ENCODE measurements at regions not wholly inside any gene's neighbourhood (a gene's known extent, or its start where the extent isn't known, plus 50 kb on each side); places are given as distances from the start of the nearest gene placed in this dataset.

DNA sequence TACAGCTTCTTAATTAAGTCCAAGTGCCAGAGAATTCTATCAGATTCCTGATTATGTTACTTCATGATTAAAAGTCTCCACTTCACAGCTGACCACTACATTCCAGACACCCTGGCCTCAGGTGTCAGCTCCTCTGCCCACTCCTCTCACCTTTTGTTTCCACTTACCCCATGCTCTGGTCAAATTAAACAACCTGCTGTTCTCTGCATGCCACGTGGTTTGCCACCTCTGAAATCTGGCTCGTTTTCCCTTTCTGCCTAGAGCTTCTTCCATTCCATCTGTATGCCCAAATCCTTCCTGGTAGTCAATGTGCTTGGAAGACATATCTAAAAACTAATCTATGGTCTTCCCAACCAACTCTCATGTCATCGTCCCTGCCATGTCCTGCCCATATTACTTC is 158.6 kb downstream of the ICE1 start:
- Mint-ChIP-seq H3K27ac (no peak overlapping the region), H3K4me3 (no peak overlapping the region), H3K9me3 (no peaks in the 10 kb centered on the region), H3K27me3 (ENCODE audit: low read depth) (no peaks in the 10 kb centered on the region), H3K4me1 (ENCODE audit: low read depth) (no peaks in the 10 kb centered on the region), H3K36me3 (ENCODE audit: insufficient read depth in 2 of 2) (no peaks in the 10 kb centered on the region)
- ATAC-seq (replicated peaks in 1 of 2) (no peak), DNase-seq (no peak)

DNA sequence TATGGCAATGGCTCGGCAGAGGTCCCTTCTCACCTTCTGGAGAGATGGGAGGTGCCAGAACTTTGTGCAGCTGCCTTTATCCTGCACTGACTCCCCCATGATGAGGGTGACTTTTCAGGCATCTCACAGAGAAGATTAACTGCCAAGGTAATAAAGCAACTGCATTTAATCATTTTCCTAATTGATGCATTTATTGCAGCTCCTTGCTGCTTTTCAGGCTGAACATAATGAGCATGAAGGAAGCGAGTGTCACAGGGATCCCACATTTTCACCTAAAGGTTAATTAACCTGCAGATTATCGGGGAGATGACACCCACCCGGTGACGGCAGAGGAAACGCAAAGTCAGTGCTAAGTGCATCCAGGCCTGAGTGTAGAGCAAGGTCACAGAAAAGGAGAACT is 154.3 kb downstream of the ICE1 start:
- Mint-ChIP-seq H3K27me3 (ENCODE audit: low read depth) (peaks cover 11% of the 10 kb centered on the region), H3K9me3 (peaks cover 0 to 2% of the 10 kb centered on the region in 2 donors), H3K36me3 (ENCODE audit: insufficient read depth in 2 of 2) (no peaks in the 10 kb centered on the region), H3K27ac (no peak overlapping the region), H3K4me1 (ENCODE audit: low read depth) (peaks cover 4% of the 10 kb centered on the region), H3K4me3 (no peak overlapping the region)
- ATAC-seq (replicated peaks in 1 of 2), result no peak
- no peak for DNase-seq

DNA sequence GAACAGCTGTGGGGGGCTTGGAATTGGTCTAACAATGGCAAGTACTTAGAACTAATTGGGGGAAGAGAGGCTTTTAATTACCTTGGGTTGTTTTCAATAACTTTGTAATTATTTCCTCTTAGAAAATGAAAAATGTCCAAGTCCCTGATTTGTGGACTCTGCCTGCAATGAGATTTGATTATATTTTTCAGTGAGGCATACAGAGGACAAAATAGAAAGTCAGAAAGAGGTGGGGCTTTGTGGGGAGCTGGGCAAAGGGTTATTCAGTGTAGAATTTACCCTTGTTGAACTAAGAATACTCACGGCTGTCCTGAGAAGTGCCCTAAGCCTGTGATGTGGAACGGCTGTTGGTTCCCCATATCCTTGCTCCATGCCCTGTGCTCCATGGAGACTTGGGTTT is 153.0 kb downstream of the ICE1 start:
- Mint-ChIP-seq H3K27ac (no peak overlapping the region), H3K27me3 (ENCODE audit: low read depth) (peaks cover 11% of the 10 kb centered on the region), H3K9me3 (peaks cover 0 to 2% of the 10 kb centered on the region in 2 donors)

DNA sequence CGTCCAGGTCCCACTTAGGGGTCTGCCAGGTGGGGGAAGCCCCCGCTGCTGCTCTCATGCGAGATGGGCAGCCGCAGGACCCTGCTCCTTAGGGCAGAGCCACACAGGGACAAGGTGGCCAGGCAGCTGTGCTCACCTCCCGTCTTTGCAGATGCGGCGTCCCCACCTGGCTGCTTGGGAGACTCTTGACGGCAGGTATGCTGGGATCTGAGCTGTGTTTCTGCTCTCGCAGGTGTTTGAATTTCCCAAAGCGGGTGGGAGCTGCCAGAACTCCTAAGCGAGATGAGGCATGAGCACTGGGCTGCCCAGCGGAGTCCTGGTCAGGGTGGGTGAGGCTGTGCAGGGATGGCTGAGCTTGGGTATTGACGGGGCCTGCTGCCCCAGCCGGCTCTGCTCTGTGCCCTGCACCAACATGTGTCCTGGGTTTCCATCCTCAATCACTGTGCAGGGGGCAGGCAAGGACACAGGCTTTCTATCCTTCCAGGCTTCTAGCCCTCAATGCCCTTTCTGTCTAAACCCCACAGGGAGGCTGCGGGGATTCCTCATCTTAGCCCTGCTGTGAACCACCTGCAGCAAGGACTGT is 151.4 kb downstream of the ICE1 start:
- Mint-ChIP-seq H3K27me3 (ENCODE audit: low read depth) (peaks cover 11% of the 10 kb centered on the region), H3K36me3 (ENCODE audit: insufficient read depth in 2 of 2) (no peaks in the 10 kb centered on the region), H3K4me3 (no peak overlapping the region), H3K27ac (no peak overlapping the region), H3K9me3 (peaks cover 0 to 2% of the 10 kb centered on the region in 2 donors), H3K4me1 (ENCODE audit: low read depth) (peaks cover 4% of the 10 kb centered on the region)
- ATAC-seq (replicated peaks in 1 of 2), result no peak
- DNase-seq, result no peak

More for the DNA sequence above, 153.0 kb downstream of the ICE1 start:
- H3K4me3 Mint-ChIP-seq, result no peak overlapping the region
- DNase-seq (no peak), ATAC-seq (replicated peaks in 1 of 2) (no peak)
- no peaks in the 10 kb centered on the region for H3K36me3 Mint-ChIP-seq (ENCODE audit: insufficient read depth in 2 of 2)
- H3K4me1 Mint-ChIP-seq (ENCODE audit: low read depth), result peaks cover 4% of the 10 kb centered on the region

DNA sequence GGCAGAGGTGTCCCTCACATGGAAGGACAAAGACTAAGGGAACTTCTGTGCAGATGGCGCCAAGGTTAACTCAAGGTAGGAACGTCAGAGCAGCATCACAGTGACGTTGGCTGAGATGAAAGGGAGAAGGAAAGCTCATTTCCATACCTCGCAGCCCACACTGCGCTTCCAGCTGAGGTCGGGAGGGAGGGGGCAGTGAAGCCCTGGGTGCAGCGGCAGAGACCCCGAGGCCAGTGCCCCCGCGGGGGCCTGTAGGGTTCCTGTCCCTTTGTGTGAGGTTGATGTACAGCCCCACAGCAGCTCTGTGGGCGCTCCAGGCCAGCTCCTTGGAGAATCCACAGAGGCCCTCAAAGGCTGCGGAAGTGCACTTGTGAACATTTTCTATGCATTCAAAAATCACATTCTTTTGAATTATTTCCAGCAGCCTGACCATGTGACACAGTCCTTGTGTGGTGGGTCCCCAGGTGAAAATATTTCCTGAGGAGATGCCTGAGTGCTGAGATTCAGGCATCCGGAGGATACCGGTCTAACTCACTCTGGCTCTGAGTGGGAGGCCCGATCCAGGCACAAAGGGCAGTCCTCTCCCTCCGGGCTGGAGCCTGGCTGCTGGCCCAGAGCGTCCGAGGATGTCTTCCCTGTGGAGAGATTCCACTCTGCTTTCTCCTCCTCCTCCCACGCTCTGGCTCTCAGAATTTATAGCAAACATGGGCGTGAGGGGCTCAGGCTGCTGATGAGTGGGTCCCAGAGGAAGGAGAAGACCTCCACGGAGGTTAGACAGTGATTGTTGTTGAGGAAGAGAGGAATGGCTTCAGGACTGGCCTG is 150.7 kb downstream of the ICE1 start:
- H3K4me3 Mint-ChIP-seq, result no peak overlapping the region
- peaks cover 11% of the 10 kb centered on the region for H3K27me3 Mint-ChIP-seq (ENCODE audit: low read depth)
- H3K36me3 Mint-ChIP-seq (ENCODE audit: insufficient read depth in 2 of 2), result no peaks in the 10 kb centered on the region
- DNase-seq (no peak), ATAC-seq (replicated peaks in 1 of 2) (no peak)
- peaks cover 4% of the 10 kb centered on the region for H3K4me1 Mint-ChIP-seq (ENCODE audit: low read depth)
- H3K9me3 Mint-ChIP-seq, result peaks cover 0 to 2% of the 10 kb centered on the region in 2 donors
- H3K27ac Mint-ChIP-seq, result no peak overlapping the region

DNA sequence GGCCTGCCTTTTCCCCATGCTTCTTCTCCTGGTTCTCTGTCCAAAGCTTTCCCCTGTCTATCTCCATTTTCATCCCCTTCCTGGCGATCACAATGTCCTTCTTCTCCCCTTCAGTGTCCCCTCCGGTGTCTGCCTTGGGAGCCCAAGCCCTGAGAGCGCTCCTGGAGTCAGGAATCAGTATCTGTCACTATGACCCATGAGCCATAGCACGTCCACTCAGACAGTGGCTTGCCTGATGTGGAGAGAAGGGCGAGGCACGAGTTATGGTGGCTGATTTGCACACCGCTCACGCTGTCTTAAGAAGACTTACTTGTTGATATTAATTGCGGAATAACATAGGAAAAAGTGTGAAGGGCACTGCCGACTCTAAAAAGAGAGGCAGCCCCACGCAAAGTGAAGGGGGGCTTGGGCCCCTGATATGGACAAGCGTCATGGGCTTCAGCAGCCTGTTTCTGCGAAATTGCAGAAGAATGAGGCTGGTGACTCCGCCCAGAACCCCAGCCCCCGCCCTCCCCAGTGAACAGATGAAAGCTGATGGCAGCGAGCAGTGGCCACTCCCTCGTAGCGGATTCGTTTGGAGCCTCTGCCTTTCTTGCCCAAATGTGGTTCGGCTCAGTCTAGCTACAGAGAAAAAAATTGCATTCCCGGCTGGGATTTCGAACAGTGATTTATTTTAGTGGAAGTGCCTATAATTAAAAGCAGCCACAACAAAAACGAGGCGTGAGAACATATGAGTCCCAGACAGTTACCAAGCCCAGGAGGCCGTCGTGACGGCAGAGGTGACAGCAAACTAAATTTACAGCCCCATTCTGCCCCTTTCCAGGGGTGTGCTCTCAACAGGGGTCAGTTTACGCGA is 149.8 kb downstream of the ICE1 start:
- Mint-ChIP-seq H3K27ac (no peak overlapping the region), H3K27me3 (ENCODE audit: low read depth) (peaks cover 11% of the 10 kb centered on the region), H3K9me3 (peaks cover 0 to 2% of the 10 kb centered on the region in 2 donors), H3K4me3 (no peak overlapping the region), H3K4me1 (ENCODE audit: low read depth) (peaks cover 4% of the 10 kb centered on the region), H3K36me3 (ENCODE audit: insufficient read depth in 2 of 2) (no peaks in the 10 kb centered on the region)
- DNase-seq, result no peak
- no peak for ATAC-seq (replicated peaks in 1 of 2)

DNA sequence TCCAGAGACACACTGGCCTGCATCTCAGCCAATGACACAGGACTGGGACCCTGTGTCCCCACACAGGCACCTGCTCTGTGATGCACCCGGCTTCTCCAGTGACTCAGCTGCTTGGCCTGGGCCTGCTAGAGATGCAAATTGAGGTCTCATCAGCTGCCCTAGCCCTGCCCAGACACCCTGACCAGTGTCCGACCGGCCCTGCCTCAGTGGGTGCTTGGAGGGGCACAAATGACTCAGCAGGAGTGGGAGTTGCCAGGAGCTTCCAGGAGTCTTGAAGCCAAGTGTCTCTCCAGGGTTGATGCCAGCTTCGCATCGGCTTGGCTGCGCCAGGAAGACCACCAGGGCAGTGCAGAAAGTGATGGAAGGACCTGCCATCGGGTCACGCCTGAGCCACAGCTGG is 148.2 kb downstream of the ICE1 start:
- Mint-ChIP-seq H3K27ac (no peak overlapping the region), H3K27me3 (ENCODE audit: low read depth) (peaks cover 11% of the 10 kb centered on the region), H3K4me1 (ENCODE audit: low read depth) (peaks cover 4% of the 10 kb centered on the region), H3K36me3 (ENCODE audit: insufficient read depth in 2 of 2) (no peaks in the 10 kb centered on the region), H3K4me3 (no peak overlapping the region), H3K9me3 (no peaks in the 10 kb centered on the region)
- ATAC-seq (replicated peaks in 1 of 2) (no peak), DNase-seq (no peak)

DNA sequence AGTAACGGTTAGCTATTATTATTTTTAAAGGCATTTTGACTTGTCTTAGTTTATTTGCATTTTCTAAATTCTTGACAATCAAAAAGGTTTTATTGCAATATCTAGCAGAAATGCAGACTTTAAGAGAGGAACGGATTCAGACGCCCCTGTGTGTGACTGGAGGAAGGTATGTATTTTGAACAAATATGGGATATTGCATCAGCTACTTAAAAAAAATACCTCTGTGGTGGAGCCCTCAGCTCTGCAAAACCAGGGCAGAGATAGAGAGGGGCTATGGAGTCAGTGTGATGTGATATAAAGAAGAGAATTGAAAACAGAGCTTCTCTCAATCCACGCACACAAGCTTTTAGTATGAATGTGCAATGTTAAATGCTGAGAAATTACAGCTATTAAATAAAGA is 142.4 kb downstream of the ICE1 start:
- no peak overlapping the region for H3K27ac Mint-ChIP-seq
- no peaks in the 10 kb centered on the region for H3K9me3 Mint-ChIP-seq
- no peaks in the 10 kb centered on the region for H3K36me3 Mint-ChIP-seq (ENCODE audit: insufficient read depth in 2 of 2)
- ATAC-seq (replicated peaks in 1 of 2), result no peak
- H3K27me3 Mint-ChIP-seq (ENCODE audit: low read depth), result peaks cover 19% of the 10 kb centered on the region
- peaks cover 2% of the 10 kb centered on the region for H3K4me1 Mint-ChIP-seq (ENCODE audit: low read depth)
- H3K4me3 Mint-ChIP-seq, result no peak overlapping the region
- no peak for DNase-seq

DNA sequence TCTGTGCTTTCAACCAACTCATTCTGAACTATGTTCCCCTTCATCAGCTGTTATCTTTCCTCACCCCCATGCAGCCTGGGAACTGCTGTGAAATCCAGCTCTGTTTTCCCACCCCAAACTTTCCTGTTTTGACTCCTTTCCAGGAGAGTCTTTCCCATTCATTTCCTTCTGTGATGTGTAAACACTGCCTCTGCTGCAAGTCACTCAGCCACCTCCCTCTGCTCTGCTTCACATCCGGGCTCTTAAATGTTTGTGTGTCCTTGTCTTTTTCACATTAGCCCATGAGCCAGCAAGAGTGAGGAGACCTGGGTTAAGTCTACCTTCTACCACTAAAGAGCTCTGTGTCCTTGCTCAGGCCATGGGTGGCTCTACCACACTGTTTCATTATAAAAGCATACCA is 137.5 kb downstream of the ICE1 start:
- Mint-ChIP-seq H3K9me3 (no peaks in the 10 kb centered on the region), H3K4me3 (no peak overlapping the region), H3K27me3 (ENCODE audit: low read depth) (peaks cover 45% of the 10 kb centered on the region), H3K27ac (no peak overlapping the region), H3K36me3 (ENCODE audit: insufficient read depth in 2 of 2) (no peaks in the 10 kb centered on the region), H3K4me1 (ENCODE audit: low read depth) (peaks cover 3% of the 10 kb centered on the region)
- DNase-seq (no peak), ATAC-seq (replicated peaks in 1 of 2) (no peak)

DNA sequence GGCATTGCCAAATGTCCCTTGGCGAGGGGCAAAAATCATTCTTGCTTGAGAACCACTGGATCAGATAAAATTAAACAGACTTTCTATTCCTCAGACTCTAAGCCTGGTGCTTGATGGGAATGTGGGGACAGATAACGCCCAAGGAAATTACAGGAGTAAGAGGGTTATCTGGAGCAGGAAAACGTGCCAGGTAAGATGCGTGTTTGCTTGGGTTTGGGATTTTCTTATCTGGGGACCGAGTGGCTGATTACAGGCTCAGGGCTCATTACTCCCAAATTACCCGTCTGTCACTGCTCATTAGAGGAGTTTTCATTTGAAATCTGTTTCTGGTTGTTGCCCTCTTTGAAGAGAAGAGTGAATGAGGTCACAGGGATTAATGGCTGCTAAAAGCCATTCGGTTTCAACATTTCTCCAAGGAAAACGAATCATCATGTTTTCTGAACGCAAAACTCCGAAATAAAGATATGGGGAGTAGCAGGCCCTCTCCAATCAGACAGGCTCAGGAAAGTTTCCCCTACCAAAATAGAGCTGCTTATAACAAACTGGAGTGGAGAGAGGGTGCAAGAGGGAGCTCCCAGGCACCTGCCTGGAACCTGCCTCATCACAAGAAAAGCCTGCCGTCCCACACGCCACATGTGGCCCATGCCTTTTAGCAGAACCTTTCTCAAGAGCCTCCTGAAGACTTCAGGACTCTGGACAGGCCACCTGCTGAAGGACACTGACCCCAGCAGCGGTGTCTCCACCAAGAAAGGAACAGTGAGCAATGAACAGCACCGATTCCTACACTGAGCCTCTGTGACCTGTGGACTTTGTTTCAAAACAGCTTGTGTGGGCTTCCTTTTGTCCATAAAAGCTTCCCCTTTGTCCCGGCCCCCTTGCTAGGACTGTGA is 136.4 kb downstream of the ICE1 start:
- peaks cover 0 to 5% of the 10 kb centered on the region in 2 donors for H3K9me3 Mint-ChIP-seq
- H3K36me3 Mint-ChIP-seq (ENCODE audit: insufficient read depth in 2 of 2), result no peaks in the 10 kb centered on the region
- no peak for ATAC-seq (replicated peaks in 1 of 2)
- no peak overlapping the region for H3K4me3 Mint-ChIP-seq
- peaks cover 3% of the 10 kb centered on the region for H3K4me1 Mint-ChIP-seq (ENCODE audit: low read depth)
- DNase-seq, result no peak
- H3K27me3 Mint-ChIP-seq (ENCODE audit: low read depth), result peaks cover 45% of the 10 kb centered on the region
- H3K27ac Mint-ChIP-seq, result no peak overlapping the region

DNA sequence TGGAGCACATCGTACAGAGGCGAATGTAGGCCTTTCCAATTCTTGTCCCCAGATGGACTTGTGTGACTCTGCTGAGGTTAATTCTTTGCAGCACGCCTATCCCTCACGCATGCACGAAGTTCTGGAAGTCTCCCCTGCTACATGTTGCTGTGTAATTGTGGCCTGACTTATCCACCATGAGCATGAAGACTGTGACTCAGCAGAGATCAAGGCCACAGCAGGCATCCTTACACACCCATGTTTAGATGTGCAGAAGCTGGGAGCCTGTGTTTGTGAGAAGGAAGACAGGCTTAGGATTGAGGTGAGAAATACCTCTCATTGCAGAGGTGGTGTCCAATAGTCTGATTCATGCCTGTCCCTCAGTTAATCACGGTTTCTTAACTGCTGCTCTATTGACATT is 135.6 kb downstream of the ICE1 start:
- Mint-ChIP-seq H3K4me3 (no peak overlapping the region), H3K36me3 (ENCODE audit: insufficient read depth in 2 of 2) (no peaks in the 10 kb centered on the region), H3K9me3 (peaks cover 0 to 5% of the 10 kb centered on the region in 2 donors), H3K4me1 (ENCODE audit: low read depth) (peaks cover 3% of the 10 kb centered on the region), H3K27me3 (ENCODE audit: low read depth) (peaks cover 45% of the 10 kb centered on the region), H3K27ac (no peak overlapping the region)
- no peak for ATAC-seq (replicated peaks in 1 of 2)
- no peak for DNase-seq

DNA sequence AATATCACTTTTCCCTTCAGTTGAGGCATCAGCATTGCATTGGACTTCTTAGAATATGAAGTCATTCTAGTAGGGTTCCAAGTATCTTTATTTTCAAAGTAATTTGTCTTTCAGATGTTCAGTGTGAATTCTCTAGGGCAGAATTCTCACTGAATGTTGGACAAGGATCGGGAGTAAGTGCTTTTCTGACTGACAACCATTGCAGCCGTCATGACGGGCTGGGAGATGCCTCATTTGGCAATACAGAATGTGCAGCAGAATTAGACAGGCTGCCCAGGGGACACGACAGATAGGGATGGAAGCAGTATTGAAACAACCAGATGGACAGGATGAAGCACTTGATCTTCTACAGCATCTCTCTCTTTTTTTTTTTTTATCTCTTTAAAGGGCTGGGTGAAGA is 129.0 kb downstream of the ICE1 start:
- peaks cover 0 to 5% of the 10 kb centered on the region in 2 donors for H3K9me3 Mint-ChIP-seq
- no peaks in the 10 kb centered on the region for H3K4me1 Mint-ChIP-seq (ENCODE audit: low read depth)
- no peak overlapping the region for H3K27ac Mint-ChIP-seq
- no peaks in the 10 kb centered on the region for H3K36me3 Mint-ChIP-seq (ENCODE audit: insufficient read depth in 2 of 2)
- DNase-seq (no peak), ATAC-seq (replicated peaks in 1 of 2) (no peak)
- H3K4me3 Mint-ChIP-seq, result no peak overlapping the region
- H3K27me3 Mint-ChIP-seq (ENCODE audit: low read depth), result peaks cover 27% of the 10 kb centered on the region

All from activated T-cell treated with anti-CD3 and anti-CD28 coated beads, Interleukin-2, amount 50 U/mL, for 72 hours (primary cell).